OCI-LY1 (cell line): ENCODE measurements at regions not wholly inside any gene's neighbourhood (a gene's known extent, or its start where the extent isn't known, plus 50 kb on each side); places are given as distances from the start of the nearest gene placed in this dataset.
"Not testable (repeated sequence)": the region's sequence is repeated elsewhere in the genome, so short reads cannot be mapped to it uniquely, and the experiment has no call there.

Source experiments
- H2AFZ ChIP-seq: fragments of 200-600 bp; sonication (generic), shearing (Covaris generic); 2 replicates; pipeline ENCODE4 v1.6.0; 2014; ENCODE audit warnings: antibody characterized with exemption, mild to moderate bottlenecking, low read length
- H3F3A ChIP-seq: fragments of 200-600 bp; sonication (generic), shearing (Covaris generic); 2 replicates; pipeline ENCODE4 v1.6.0; 2014; ENCODE audit warnings: mild to moderate bottlenecking, antibody characterized with exemption, low read length, moderate library complexity; ENCODE audit not compliant: insufficient read depth
- H3K27ac ChIP-seq: fragments of 200-600 bp; sonication (generic); 2 replicates; pipeline ENCODE4 v1.5.1; 2014; ENCODE audit warnings: low read length, mixed run types, mild to moderate bottlenecking, low read depth; ENCODE audit not compliant: poor library complexity, severe bottlenecking
- H3K27me3 ChIP-seq: fragments of 200-600 bp; sonication (generic); 2 replicates; pipeline ENCODE4 v1.6.0; 2014; ENCODE audit warnings: antibody characterized with exemption, mild to moderate bottlenecking, low read length, moderate library complexity; ENCODE audit not compliant: insufficient read depth
- H3K36me3 ChIP-seq: fragments of 200-600 bp; sonication (generic); 2 replicates; pipeline ENCODE4 v1.6.1; 2014; ENCODE audit warnings: mild to moderate bottlenecking, antibody characterized with exemption, low read length, moderate library complexity, mixed read lengths; ENCODE audit not compliant: insufficient read depth
- H3K4me1 ChIP-seq: fragments of 200-600 bp; sonication (generic); 2 replicates; pipeline ENCODE4 v1.5.1; 2014; ENCODE audit warnings: mild to moderate bottlenecking, low read length, moderate library complexity; ENCODE audit not compliant: insufficient read depth, severe bottlenecking
- H3K4me2 ChIP-seq: fragments of 200-600 bp; sonication (generic), shearing (Covaris generic); 2 replicates; pipeline ENCODE4 v1.6.1; 2014; ENCODE audit warnings: low read length
- H3K4me3 ChIP-seq: fragments of 200-600 bp; sonication (generic); 2 replicates; pipeline ENCODE4 v1.5.1; 2014; ENCODE audit warnings: low read length, low read depth, mild to moderate bottlenecking, mixed read lengths; ENCODE audit not compliant: poor library complexity, severe bottlenecking
- H3K79me2 ChIP-seq: fragments of 200-600 bp; shearing (Covaris generic); 2 replicates; pipeline ENCODE4 v1.6.1; 2016; ENCODE audit warnings: mixed run types, low read length, mixed read lengths; ENCODE audit not compliant: insufficient read depth
- H3K9ac ChIP-seq: fragments of 200-600 bp; sonication (generic), shearing (Covaris generic); 2 replicates; pipeline ENCODE4 v1.6.1; 2014; ENCODE audit warnings: mild to moderate bottlenecking, low read length, mixed read lengths
- H3K9me2 ChIP-seq: fragments of 200-600 bp; sonication (generic), shearing (Covaris generic); 2 replicates; pipeline ENCODE4 v1.6.1; 2014; ENCODE audit warnings: low read depth, mild to moderate bottlenecking, low read length, mixed read lengths
- H3K9me3 ChIP-seq: fragments of 200-600 bp; shearing (Covaris generic); 2 replicates; pipeline ENCODE4 v1.6.1; 2014; ENCODE audit warnings: low read length, mixed read lengths
- H4K20me1 ChIP-seq: fragments of 200-600 bp; sonication (generic), shearing (Covaris generic); 2 replicates; pipeline ENCODE4 v1.6.0; 2016; ENCODE audit warnings: mild to moderate bottlenecking, low read length; ENCODE audit not compliant: insufficient read depth
- EZH2 ChIP-seq: fragments of 200-600 bp; sonication (generic), shearing (Covaris generic); IDR thresholded peaks from 2 replicates; pipeline ENCODE4 v1.8.0; 2017; ENCODE audit warnings: borderline replicate concordance, mixed run types, mild to moderate bottlenecking, antibody characterized with exemption, low read length, moderate library complexity, mixed read lengths
- TF ChIP-seq, protein P1 (sequence below): fragments of 200-600 bp; sonication (generic), shearing (Covaris generic); IDR thresholded peaks from 2 replicates; pipeline ENCODE4 v1.5.1; 2017; ENCODE audit warnings: mild to moderate bottlenecking, antibody characterized with exemption, low read length, moderate library complexity, mixed read lengths

GRCh38 chr5:124962735-124963134, 216.3 kb upstream of the ZNF608 start:
- Histone ChIP-seq H3K4me3 (no peak overlapping the region), H3K4me1 (peaks cover 61% of the 10 kb centered on the region), H2AFZ (no peak overlapping the region), H3K4me2 (no peak overlapping the region), H3K27me3 (no peaks in the 10 kb centered on the region), H3F3A (no peaks in the 10 kb centered on the region), H3K36me3 (peaks cover 88% of the 10 kb centered on the region), H3K27ac (peak overlapping the region; percentile 28), H3K9ac (no peak overlapping the region; the same call in 1 of the 2 replicates), H3K79me2 (no peaks in the 10 kb centered on the region), H3K9me2 (no peaks in the 10 kb centered on the region), H4K20me1 (no peaks in the 10 kb centered on the region), H3K9me3 (no peaks in the 10 kb centered on the region)
- TF ChIP-seq, protein P1, sequence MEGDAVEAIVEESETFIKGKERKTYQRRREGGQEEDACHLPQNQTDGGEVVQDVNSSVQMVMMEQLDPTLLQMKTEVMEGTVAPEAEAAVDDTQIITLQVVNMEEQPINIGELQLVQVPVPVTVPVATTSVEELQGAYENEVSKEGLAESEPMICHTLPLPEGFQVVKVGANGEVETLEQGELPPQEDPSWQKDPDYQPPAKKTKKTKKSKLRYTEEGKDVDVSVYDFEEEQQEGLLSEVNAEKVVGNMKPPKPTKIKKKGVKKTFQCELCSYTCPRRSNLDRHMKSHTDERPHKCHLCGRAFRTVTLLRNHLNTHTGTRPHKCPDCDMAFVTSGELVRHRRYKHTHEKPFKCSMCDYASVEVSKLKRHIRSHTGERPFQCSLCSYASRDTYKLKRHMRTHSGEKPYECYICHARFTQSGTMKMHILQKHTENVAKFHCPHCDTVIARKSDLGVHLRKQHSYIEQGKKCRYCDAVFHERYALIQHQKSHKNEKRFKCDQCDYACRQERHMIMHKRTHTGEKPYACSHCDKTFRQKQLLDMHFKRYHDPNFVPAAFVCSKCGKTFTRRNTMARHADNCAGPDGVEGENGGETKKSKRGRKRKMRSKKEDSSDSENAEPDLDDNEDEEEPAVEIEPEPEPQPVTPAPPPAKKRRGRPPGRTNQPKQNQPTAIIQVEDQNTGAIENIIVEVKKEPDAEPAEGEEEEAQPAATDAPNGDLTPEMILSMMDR: no peak
- TF ChIP-seq EZH2: no peak

- Histone ChIP-seq H3K9ac (no peak overlapping the region), H3K36me3 (peaks cover 94% of the 10 kb centered on the region), H3K4me2 (no peak overlapping the region), H3K4me3 (no peak overlapping the region), H3K9me3 (no peaks in the 10 kb centered on the region), H3K79me2 (0 out of 2 replicates have a peak, but pooled peaks cover 2% of the 10 kb centered on the region), H3K27ac (peak overlapping the region; percentile 12), H3K9me2 (no peaks in the 10 kb centered on the region), H2AFZ (no peak overlapping the region), H3K27me3 (no peaks in the 10 kb centered on the region), H3K4me1 (peaks cover 65% of the 10 kb centered on the region), H3F3A (no peaks in the 10 kb centered on the region), H4K20me1 (no peaks in the 10 kb centered on the region)
- TF ChIP-seq, protein P1: no peak
- TF ChIP-seq EZH2: no peak
These were observed 216.9 kb upstream of the ZNF608 start for GRCh38 chr5:124963236-124963919.

DNA sequence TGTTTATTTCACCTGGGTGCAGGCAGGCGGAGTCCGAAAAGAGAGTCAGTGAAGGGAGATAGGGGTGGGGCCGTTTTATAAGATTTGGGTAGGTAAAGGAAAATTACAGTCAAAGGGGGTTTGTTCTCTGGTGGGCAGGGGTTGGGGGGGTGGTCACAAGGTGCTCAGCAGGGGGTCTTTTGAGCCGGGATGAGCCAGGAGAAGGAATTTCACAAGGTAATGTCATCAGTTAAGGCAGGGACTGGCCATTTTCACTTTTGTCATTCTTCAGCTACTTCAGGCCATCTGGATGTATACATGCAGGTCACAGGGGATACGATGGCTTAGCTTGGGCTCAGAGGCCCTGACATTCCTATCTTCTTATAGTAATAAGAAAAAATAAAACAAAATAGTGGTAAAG, 220.3 kb upstream of the ZNF608 start:
- H3K79me2 ChIP-seq: peaks cover 28% of the 10 kb centered on the region
- not testable (repeated sequence) for H3K27me3 ChIP-seq, H2AFZ ChIP-seq, H3K27ac ChIP-seq, H3F3A ChIP-seq, H4K20me1 ChIP-seq, H3K9ac ChIP-seq, H3K9me2 ChIP-seq, H3K9me3 ChIP-seq
- H3K4me2 ChIP-seq: peak overlapping the region; percentile 82
- H3K4me1 ChIP-seq: peaks cover 80% of the 10 kb centered on the region
- peak overlapping the region; percentile 82 for H3K4me3 ChIP-seq
- H3K36me3 ChIP-seq: peaks cover 90% of the 10 kb centered on the region

DNA sequence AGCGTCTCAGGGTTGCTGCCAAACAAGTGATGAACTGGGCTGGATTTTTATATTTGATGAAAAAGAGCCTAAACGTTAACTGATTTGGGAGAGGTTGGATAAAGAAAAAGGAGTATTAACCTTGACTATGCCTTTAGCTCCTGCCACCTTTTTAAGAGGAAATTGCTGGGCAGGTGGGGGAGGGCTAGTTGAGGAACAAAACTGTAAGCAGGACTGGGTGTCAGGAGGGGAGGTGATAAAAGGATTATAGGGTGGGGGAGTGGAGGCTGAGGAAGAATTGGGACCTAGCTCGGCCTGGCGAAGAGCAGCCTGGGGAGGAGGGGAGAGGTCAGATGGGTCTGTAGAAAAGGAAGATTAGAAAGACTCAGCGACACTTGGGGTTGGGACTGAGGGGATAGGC, 223.9 kb upstream of the ZNF608 start:
- not testable (repeated sequence) for H3F3A ChIP-seq, H4K20me1 ChIP-seq, H3K9me3 ChIP-seq, H3K27me3 ChIP-seq, H3K9me2 ChIP-seq, H2AFZ ChIP-seq
- peak overlapping the region; percentile 89 for H3K27ac ChIP-seq
- H3K9ac ChIP-seq: peak overlapping the region; percentile 95
- peaks cover 38% of the 10 kb centered on the region for H3K79me2 ChIP-seq
- H3K4me1 ChIP-seq: peaks cover 75% of the 10 kb centered on the region
- peak overlapping the region; percentile 82 for H3K4me3 ChIP-seq
- peak overlapping the region; percentile 82 for H3K4me2 ChIP-seq
- H3K36me3 ChIP-seq: peaks cover 65% of the 10 kb centered on the region
